Transverse colon (tissue), 4 donors: ENCODE measurements at regions not wholly inside any gene's neighbourhood (a gene's known extent, or its start where the extent isn't known, plus 50 kb on each side); places are given as distances from the start of the nearest gene placed in this dataset.

Source experiments
- DNase-seq: peaks from one replicate; pipeline ENCODE4 v3.0.0-alpha.2; 2019
- H3K27ac ChIP-seq, 4 donors: fragments of 200-600 bp; sonication (generic); 2 replicates each; pipeline ENCODE4 v1.5.1; 2016 to 2018; ENCODE audit warnings: inconsistent platforms in 4 of 4
- H3K27me3 ChIP-seq: fragments of 200-600 bp; sonication (generic); 2 replicates; pipeline ENCODE4 v1.5.1; 2017; ENCODE audit warnings: inconsistent platforms
- H3K36me3 ChIP-seq, 4 donors: fragments of 200-600 bp; sonication (generic); 2 replicates each; pipeline ENCODE4 v1.5.1; 2017 to 2019; ENCODE audit warnings: inconsistent platforms in 4 of 4
- H3K4me1 ChIP-seq, 4 donors: fragments of 200-600 bp; sonication (generic); 2 replicates each; pipeline ENCODE4 v1.5.1; 2017 to 2020; ENCODE audit warnings: inconsistent platforms in 4 of 4
- H3K4me3 ChIP-seq, 4 donors: fragments of 200-600 bp; sonication (generic); 1 replicate in 1 of 4; 2 replicates in 3 of 4; pipeline versions ENCODE4 v1.5.1 to v1.6.1; 2017 to 2019; ENCODE audit warnings: inconsistent platforms in 4 of 4
- H3K9me3 ChIP-seq, 2 donors: fragments of 200-600 bp; sonication (generic); 2 replicates each; pipeline ENCODE4 v1.5.1; 2017 to 2019; ENCODE audit warnings: inconsistent platforms in 2 of 2
- CTCF ChIP-seq, 5 experiments: fragments of 200-600 bp in 3 of 5; fragments of 450-650 bp in 2 of 5; sonication (generic) in 3 of 5; IDR thresholded peaks; 1 replicate in 2 of 5; 2 replicates in 3 of 5; pipeline ENCODE4 v1.5.1; 2016 to 2017; ENCODE audit warnings: antibody characterized with exemption in 5 of 5, inconsistent platforms in 3 of 5, mild to moderate bottlenecking in 2 of 5, moderate library complexity in 1 of 5
- EP300 ChIP-seq: sonication (generic); formaldehyde crosslinking; IDR thresholded peaks from one replicate; pipeline ENCODE4 v1.6.1; 2017; ENCODE audit warnings: antibody characterized with exemption, low read depth
- POLR2A ChIP-seq: fragments of 450-650 bp; IDR thresholded peaks from one replicate; pipeline ENCODE4 v1.6.1; 2016; ENCODE audit warnings: antibody characterized with exemption, mild to moderate bottlenecking, moderate library complexity
- POLR2AphosphoS5 ChIP-seq, 3 donors: sonication (generic); formaldehyde crosslinking; IDR thresholded peaks; one replicate each; pipeline ENCODE4 v1.6.1; 2016; ENCODE audit warnings: antibody characterized with exemption in 3 of 3
- WGBS, 2 donors: methylation state at CpG; one replicate each; pipeline ENCODE4 v1.1.5; 2018; ENCODE audit warnings: low coverage in 1 of 2; 5-methylcytosine and 5-hydroxymethylcytosine counted together
- in situ Hi-C, 4 donors: fragments of 200-750 bp; cut with MboI; loops; one replicate each; pipeline versions ENCODE4 v1.15.0 to v1.15.1; 2017; ENCODE audit warnings: low sequenced_read_pairs in 3 of 4, low pct_ligation_motif_present in 1 of 4, low pct_unique_long_range_greater_than_20kb in 1 of 4
- intact Hi-C: fragments of 100-400 bp; cut with DNase I; formaldehyde crosslinking; loops from one replicate; pipeline ENCODE4 v1.15.1; 2023; ENCODE audit warnings: low total_unique reads

- Histone ChIP-seq H3K4me3 (no peak overlapping the region), H3K9me3 (no peaks in the 10 kb centered on the region), H3K27me3 (peaks cover 20% of the 10 kb centered on the region), H3K27ac (peak overlapping the region; percentile 70 to 78 (median 74)), H3K4me1 (peaks cover 8 to 27% (median 18%) of the 10 kb centered on the region in 4 donors), H3K36me3 (no peaks in the 10 kb centered on the region)
- no peak for DNase-seq
- intact Hi-C loops = no loop called here
- in situ Hi-C loops = no loop called here
- 77% methylated on average over 12 of the region's 12 CpGs; no CpG with 5 or more reads in 1 of the 2 donors for WGBS, 2 donors
- TF ChIP-seq POLR2AphosphoS5 (IDR thresholded peaks at IDR 0.05) (no peak), CTCF (IDR thresholded peaks at IDR 0.05) (no peak), POLR2A (no peak), EP300 (no peak)
These were observed 175.8 kb upstream of the IER5L start for GRCh38 chr9:129353697-129354336.

GRCh38 chr9:129352146-129352865 is 174.2 kb upstream of the IER5L start:
- Histone ChIP-seq H3K4me1 (peaks cover 8 to 27% (median 18%) of the 10 kb centered on the region in 4 donors), H3K27ac (peak overlapping the region; percentile 70 to 78 (median 74)), H3K27me3 (peaks cover 20% of the 10 kb centered on the region), H3K9me3 (no peaks in the 10 kb centered on the region), H3K36me3 (no peaks in the 10 kb centered on the region), H3K4me3 (peak overlapping the region; percentile 22 to 51 (median 28))
- intact Hi-C loops (no loop called here), in situ Hi-C loops (no loop called here)
- DNase-seq = no peak
- 29% methylated on average over 27 of the region's 49 CpGs; no CpG with 5 or more reads in 1 of the 2 donors for WGBS, 2 donors
- TF ChIP-seq CTCF (IDR thresholded peaks at IDR 0.05) = no peak
- no peak for TF ChIP-seq POLR2AphosphoS5 (IDR thresholded peaks at IDR 0.05)
- TF ChIP-seq EP300 = no peak
- no peak for TF ChIP-seq POLR2A

- peak overlapping the region; percentile 70 to 78 (median 74) for H3K27ac ChIP-seq
- H3K4me3 ChIP-seq = peak overlapping the region; percentile 22 to 51 (median 28)
- H3K36me3 ChIP-seq = no peaks in the 10 kb centered on the region
- 8 to 9% methylated on average over 2 to 19 of the region's 19 CpGs for WGBS, 2 donors
- H3K9me3 ChIP-seq = no peaks in the 10 kb centered on the region
- H3K4me1 ChIP-seq = peaks cover 8 to 27% (median 18%) of the 10 kb centered on the region in 4 donors
- intact Hi-C loops = no loop called here
- TF ChIP-seq POLR2AphosphoS5 (IDR thresholded peaks at IDR 0.05) = no peak
- TF ChIP-seq EP300 = no peak
- no peak for TF ChIP-seq POLR2A
- no peak for TF ChIP-seq CTCF (IDR thresholded peaks at IDR 0.05)
- in situ Hi-C loops = no loop called here
- H3K27me3 ChIP-seq = peaks cover 20% of the 10 kb centered on the region
- no peak for DNase-seq
These were observed 173.6 kb upstream of the IER5L start for GRCh38 chr9:129351642-129352145.

- no peaks in the 10 kb centered on the region for H3K36me3 ChIP-seq
- peaks cover 8 to 27% (median 18%) of the 10 kb centered on the region in 4 donors for H3K4me1 ChIP-seq
- TF ChIP-seq EP300 = no peak
- no peak for TF ChIP-seq POLR2A
- TF ChIP-seq CTCF (IDR thresholded peaks at IDR 0.05) = no peak
- in situ Hi-C loops (no loop called here), intact Hi-C loops (no loop called here)
- WGBS, 2 donors = 43% methylated on average over 14 of the region's 14 CpGs; no CpG with 5 or more reads in 1 of the 2 donors
- H3K9me3 ChIP-seq = no peaks in the 10 kb centered on the region
- peak overlapping the region; percentile 70 to 78 (median 74) for H3K27ac ChIP-seq
- H3K27me3 ChIP-seq = peaks cover 20% of the 10 kb centered on the region
- no peak for DNase-seq
- peak overlapping the region in 1 of 4 donors; percentile 51 for H3K4me3 ChIP-seq
These were observed 173.1 kb upstream of the IER5L start for GRCh38 chr9:129351058-129351641.
